Caco-2 (cell line): ENCODE measurements at regions not wholly inside any gene's neighbourhood (a gene's known extent, or its start where the extent isn't known, plus 50 kb on each side); places are given as distances from the start of the nearest gene placed in this dataset.

ENCODE experiments used
- BruUV-seq: library from RNA; stranded (reverse); fragments of 400-500 nt; replicated peaks from 2 replicates; lab custom pipeline; 2021; lab: Mats Ljungman, UMichigan
- CTCF ChIA-PET: fragments of 300-600 bp; sonication (Branson Sonifier 250); formaldehyde crosslinking; loops from one replicate; lab custom pipeline; 2022; ENCODE audit warnings: antibody characterized with exemption; lab: Charles Lee
- POLR2A ChIA-PET: fragments of 300-600 bp; sonication (Branson Sonifier 250); formaldehyde crosslinking; loops from one replicate; lab custom pipeline; 2022; ENCODE audit warnings: antibody characterized with exemption; lab: Charles Lee
- DNase-seq, 2 experiments: peaks; one replicate each; pipeline versions ENCODE4 v3.0.0 to v3.0.0-alpha.2; 2020 to 2022
- H3K27me3 ChIP-seq: replicated peaks from 2 replicates; pipeline ENCODE4 v1.6.0; 2011; ENCODE audit warnings: low read length; ENCODE audit not compliant: control insufficient read depth, insufficient read depth
- H3K36me3 ChIP-seq: 2 replicates; pipeline ENCODE4 v1.5.1; 2011; ENCODE audit warnings: low read length; ENCODE audit not compliant: control insufficient read depth, insufficient read depth
- H3K4me1 ChIP-seq: fragments of 250-450 bp; sonication (Bioruptor Pico); 2 replicates; pipeline ENCODE4 v1.5.1; 2020; ENCODE audit warnings: mild to moderate bottlenecking
- H3K4me3 ChIP-seq: 2 replicates; pipeline ENCODE4 v1.5.1; 2011; ENCODE audit warnings: low read depth, mild to moderate bottlenecking, control low read depth, low read length
- H3K9me3 ChIP-seq: fragments of 250-450 bp; sonication (Bioruptor Pico); 2 replicates; pipeline ENCODE4 v1.5.1; 2020; ENCODE audit warnings: mild to moderate bottlenecking, moderate library complexity
- H3K27ac Mint-ChIP-seq: one replicate; pipeline ENCODE4 v1.8.0; 2022; ENCODE audit warnings: mixed read lengths; ENCODE audit not compliant: unreplicated experiment
- H3K27me3 Mint-ChIP-seq: one replicate; pipeline ENCODE4 v1.8.0; 2022; ENCODE audit warnings: mixed read lengths; ENCODE audit not compliant: insufficient read depth, unreplicated experiment
- H3K36me3 Mint-ChIP-seq: one replicate; pipeline ENCODE4 v1.8.0; 2022; ENCODE audit warnings: mild to moderate bottlenecking, mixed read lengths; ENCODE audit not compliant: insufficient read depth, unreplicated experiment
- H3K4me1 Mint-ChIP-seq: one replicate; pipeline ENCODE4 v1.8.0; 2022; ENCODE audit warnings: low read depth, mixed read lengths; ENCODE audit not compliant: unreplicated experiment
- H3K4me3 Mint-ChIP-seq: one replicate; pipeline ENCODE4 v1.8.0; 2022; ENCODE audit warnings: mild to moderate bottlenecking, moderate library complexity, mixed read lengths; ENCODE audit not compliant: unreplicated experiment
- H3K9me3 Mint-ChIP-seq: one replicate; pipeline ENCODE4 v1.8.0; 2022; ENCODE audit warnings: mixed read lengths; ENCODE audit not compliant: unreplicated experiment
- intact Hi-C: fragments of 100-400 bp; cut with micrococcal nuclease; formaldehyde crosslinking; loops from one replicate; pipeline ENCODE4 v1.10.0; 2022; ENCODE audit not compliant: unreplicated experiment
- TF ChIP-seq, protein P1 (sequence below), 2 experiments: fragments of 200-600 bp in 1 of 2; IDR thresholded peaks; 1 replicate in 1 of 2; 2 replicates in 1 of 2; pipeline versions ENCODE4 v1.5.1 to v1.8.0; 2011 to 2022; ENCODE audit warnings: antibody characterized with exemption in 1 of 2, control low read depth in 1 of 2, inconsistent platforms in 1 of 2, low read depth in 1 of 2, low read length in 1 of 2, mild to moderate bottlenecking in 1 of 2, moderate library complexity in 1 of 2; ENCODE audit not compliant: insufficient read depth in 1 of 2, severe bottlenecking in 1 of 2, unreplicated experiment in 1 of 2

DNA sequence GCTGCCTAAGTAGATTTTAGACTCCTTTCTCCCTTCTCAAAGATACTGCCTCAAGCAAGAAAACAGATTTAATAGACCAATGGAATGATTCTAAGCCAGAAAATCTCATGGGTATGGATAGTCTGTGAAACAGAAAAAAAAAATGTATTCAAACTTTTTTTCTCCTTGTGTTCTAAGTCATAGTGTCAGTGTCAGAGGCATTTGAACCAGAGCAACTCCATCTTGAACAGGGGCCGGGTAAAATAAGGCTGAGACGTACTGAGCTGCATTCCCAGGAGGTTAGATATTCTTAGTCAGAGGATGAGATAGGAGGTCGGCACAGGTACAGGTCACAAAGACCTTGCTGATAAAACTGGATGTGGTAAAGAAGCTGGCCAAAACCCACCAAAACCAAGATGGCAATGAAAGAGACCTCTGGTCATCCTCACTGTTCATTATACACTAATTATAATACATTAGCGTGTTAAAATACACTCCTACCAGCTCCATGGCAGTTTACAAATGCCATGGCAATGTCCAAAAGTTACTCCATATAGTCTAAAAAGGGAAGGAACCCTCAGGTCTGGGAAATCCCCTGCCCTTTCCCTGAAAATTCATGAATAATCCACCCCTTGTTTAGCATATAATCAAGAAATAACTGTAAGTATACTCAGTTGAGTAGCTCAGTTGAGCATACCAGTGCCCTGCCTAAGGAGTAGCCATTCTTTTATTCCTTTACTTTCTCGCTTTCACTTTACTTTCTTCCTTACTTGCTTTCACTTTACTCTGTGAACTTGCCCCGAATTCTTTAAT lies 72.8 kb upstream of the GOLGA8B start:
- no peaks in the 10 kb centered on the region for H3K27me3 ChIP-seq
- H3K36me3 Mint-ChIP-seq = no peaks in the 10 kb centered on the region
- ChIA-PET POLR2A (no interaction called here), CTCF (no interaction called here)
- no peaks in the 10 kb centered on the region for H3K4me1 Mint-ChIP-seq
- H3K4me3 Mint-ChIP-seq = no peak overlapping the region
- H3K9me3 Mint-ChIP-seq = no peaks in the 10 kb centered on the region
- H3K27me3 Mint-ChIP-seq = peaks cover 17% of the 10 kb centered on the region
- no peaks in the 10 kb centered on the region for H3K4me1 ChIP-seq
- H3K36me3 ChIP-seq = no peaks in the 10 kb centered on the region
- intact Hi-C loops = no loop called here
- no TSS peak for BruUV-seq
- H3K9me3 ChIP-seq = no peaks in the 10 kb centered on the region
- no peak for DNase-seq
- H3K4me3 ChIP-seq = no peak overlapping the region
- H3K27ac Mint-ChIP-seq = no peak overlapping the region
- TF ChIP-seq, protein P1, sequence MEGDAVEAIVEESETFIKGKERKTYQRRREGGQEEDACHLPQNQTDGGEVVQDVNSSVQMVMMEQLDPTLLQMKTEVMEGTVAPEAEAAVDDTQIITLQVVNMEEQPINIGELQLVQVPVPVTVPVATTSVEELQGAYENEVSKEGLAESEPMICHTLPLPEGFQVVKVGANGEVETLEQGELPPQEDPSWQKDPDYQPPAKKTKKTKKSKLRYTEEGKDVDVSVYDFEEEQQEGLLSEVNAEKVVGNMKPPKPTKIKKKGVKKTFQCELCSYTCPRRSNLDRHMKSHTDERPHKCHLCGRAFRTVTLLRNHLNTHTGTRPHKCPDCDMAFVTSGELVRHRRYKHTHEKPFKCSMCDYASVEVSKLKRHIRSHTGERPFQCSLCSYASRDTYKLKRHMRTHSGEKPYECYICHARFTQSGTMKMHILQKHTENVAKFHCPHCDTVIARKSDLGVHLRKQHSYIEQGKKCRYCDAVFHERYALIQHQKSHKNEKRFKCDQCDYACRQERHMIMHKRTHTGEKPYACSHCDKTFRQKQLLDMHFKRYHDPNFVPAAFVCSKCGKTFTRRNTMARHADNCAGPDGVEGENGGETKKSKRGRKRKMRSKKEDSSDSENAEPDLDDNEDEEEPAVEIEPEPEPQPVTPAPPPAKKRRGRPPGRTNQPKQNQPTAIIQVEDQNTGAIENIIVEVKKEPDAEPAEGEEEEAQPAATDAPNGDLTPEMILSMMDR (IDR thresholded peaks at IDR 0.05; ENCODE audit: insufficient read depth in 1 of 2, low read depth in 1 of 2, low read length in 1 of 2, severe bottlenecking in 1 of 2, unreplicated experiment in 1 of 2) = no peak

DNA sequence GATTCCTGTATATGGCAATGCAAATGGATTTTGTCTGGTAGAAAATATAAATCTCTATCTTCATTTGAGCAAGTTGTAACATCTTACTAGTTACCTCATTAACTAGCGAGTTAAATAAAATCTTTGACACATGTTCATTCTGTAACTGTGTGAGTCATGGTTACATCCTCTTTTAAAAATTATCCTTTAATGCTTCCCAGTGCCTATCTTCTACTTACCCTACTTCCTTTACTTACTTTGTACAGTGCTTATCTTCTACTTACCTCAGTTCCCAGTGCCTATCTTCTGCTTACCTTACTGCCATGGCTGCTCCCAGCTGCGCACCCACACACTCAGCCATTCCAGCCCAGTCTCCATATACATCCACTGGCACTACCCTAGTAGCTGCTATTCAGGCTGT lies 71.9 kb upstream of the GOLGA8B start:
- no peak overlapping the region for H3K4me3 ChIP-seq
- no peaks in the 10 kb centered on the region for H3K9me3 ChIP-seq
- H3K4me3 Mint-ChIP-seq = no peak overlapping the region
- no peaks in the 10 kb centered on the region for H3K27me3 ChIP-seq
- no peaks in the 10 kb centered on the region for H3K4me1 Mint-ChIP-seq
- CTCF ChIA-PET = no interaction called here
- intact Hi-C loops = no loop called here
- no peaks in the 10 kb centered on the region for H3K4me1 ChIP-seq
- peaks cover 19% of the 10 kb centered on the region for H3K27me3 Mint-ChIP-seq
- POLR2A ChIA-PET = no interaction called here
- H3K9me3 Mint-ChIP-seq = no peaks in the 10 kb centered on the region
- H3K36me3 Mint-ChIP-seq = no peaks in the 10 kb centered on the region
- no peaks in the 10 kb centered on the region for H3K36me3 ChIP-seq
- TF ChIP-seq, protein P1 (IDR thresholded peaks at IDR 0.05; ENCODE audit: insufficient read depth in 1 of 2, low read depth in 1 of 2, low read length in 1 of 2, severe bottlenecking in 1 of 2, unreplicated experiment in 1 of 2) = no peak
- H3K27ac Mint-ChIP-seq = no peak overlapping the region
- BruUV-seq = no TSS peak
- no peak for DNase-seq

DNA sequence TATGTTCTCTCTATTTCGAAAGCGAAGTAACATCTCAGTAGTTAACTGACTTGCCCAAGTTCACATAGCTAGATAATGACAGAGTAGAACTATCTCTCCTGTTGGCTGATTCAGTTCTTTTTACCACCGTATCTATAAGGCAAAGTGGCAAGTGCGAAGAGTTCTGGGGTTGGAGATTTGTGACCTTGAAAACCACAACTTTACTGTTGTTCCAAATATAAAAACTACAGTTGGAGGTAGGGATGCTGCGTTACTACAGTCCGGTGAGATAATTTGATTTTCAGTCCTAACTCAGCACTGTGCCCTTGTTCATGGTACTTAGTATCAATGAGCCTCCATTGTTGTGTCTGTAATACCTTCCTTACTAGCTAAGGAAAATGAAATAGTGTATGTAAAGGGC lies 71.2 kb upstream of the GOLGA8B start:
- H3K4me3 Mint-ChIP-seq = no peak overlapping the region
- peaks cover 17% of the 10 kb centered on the region for H3K27me3 Mint-ChIP-seq
- H3K36me3 Mint-ChIP-seq = no peaks in the 10 kb centered on the region
- DNase-seq = no peak
- TF ChIP-seq, protein P1 (IDR thresholded peaks at IDR 0.05; ENCODE audit: insufficient read depth in 1 of 2, low read depth in 1 of 2, low read length in 1 of 2, severe bottlenecking in 1 of 2, unreplicated experiment in 1 of 2) = no peak
- H3K4me1 Mint-ChIP-seq = no peaks in the 10 kb centered on the region
- Histone ChIP-seq H3K9me3 (no peaks in the 10 kb centered on the region), H3K4me3 (no peak overlapping the region), H3K36me3 (no peaks in the 10 kb centered on the region), H3K4me1 (no peaks in the 10 kb centered on the region), H3K27me3 (no peaks in the 10 kb centered on the region)
- ChIA-PET CTCF (no interaction called here), POLR2A (no interaction called here)
- intact Hi-C loops = no loop called here
- H3K27ac Mint-ChIP-seq = no peak overlapping the region
- H3K9me3 Mint-ChIP-seq = no peaks in the 10 kb centered on the region
- BruUV-seq = no TSS peak
